HCT116 (cell line): ENCODE measurements at regions not wholly inside any gene's neighbourhood (a gene's known extent, or its start where the extent isn't known, plus 50 kb on each side); places are given as distances from the start of the nearest gene placed in this dataset.

Source experiments
- ATAC-seq: fragments of 200-7000 bp; cut with Tn5 transposase; 2 replicates; pipeline ENCODE4 v1.9.1; 2020; ENCODE audit warnings: mild to moderate bottlenecking, moderate library complexity
- BruUV-seq: library from RNA; stranded (reverse); fragments of 400-500 nt; replicated peaks from 2 replicates; lab custom pipeline; 2021; lab: Mats Ljungman, UMichigan
- CTCF ChIA-PET: fragments of 300-600 bp; sonication (Branson Sonifier 250); formaldehyde crosslinking; loops from one replicate; lab custom pipeline; 2021; ENCODE audit warnings: antibody characterized with exemption; lab: Charles Lee
- POLR2A ChIA-PET: fragments of 300-600, 350-600 bp; sonication (Branson Sonifier 250); formaldehyde crosslinking; loops from one replicate; lab custom pipeline; 2021; ENCODE audit warnings: antibody characterized with exemption; lab: Charles Lee
- RAD21 ChIA-PET, 2 experiments: fragments of 300-600 bp; sonication (Branson Sonifier 250); formaldehyde crosslinking; loops; one replicate each; lab custom pipeline; 2023; ENCODE audit warnings: low total read pairs in 2 of 2; ENCODE audit not compliant: uncharacterized antibody in 2 of 2, unreplicated experiment in 2 of 2, low non-redundant PET in 1 of 2; lab: Charles Lee
- DNase-seq: peaks from one replicate; pipeline ENCODE4 v3.0.0-alpha.2; 2010; ENCODE audit warnings: low read depth, low spot score
- H2AFZ ChIP-seq: fragments of 200-600 bp; shearing (Covaris generic), sonication (generic); 2 replicates; pipeline ENCODE4 v1.6.1; 2017; ENCODE audit warnings: low read depth, mixed run types, mixed read lengths, antibody characterized with exemption, low read length; ENCODE audit not compliant: poor library complexity, severe bottlenecking
- H3K27ac ChIP-seq: 2 replicates; pipeline ENCODE4 v1.5.1; 2012; ENCODE audit warnings: low read depth, low read length
- H3K27me3 ChIP-seq: fragments of 200-600 bp; sonication (generic); 2 replicates; pipeline ENCODE4 v1.6.1; 2016; ENCODE audit warnings: mixed run types, low read length, mixed read lengths; ENCODE audit not compliant: insufficient read depth
- H3K36me3 ChIP-seq, 2 experiments: fragments of 200-500 bp in 1 of 2; fragments of 200-600 bp in 1 of 2; sonication (Bioruptor generic) in 1 of 2; sonication (generic) in 1 of 2; 2 replicates each; pipeline versions ENCODE4 v1.5.1 to v1.6.1; 2014 to 2016; ENCODE audit warnings: low read length in 2 of 2, inconsistent platforms in 1 of 2, mixed read lengths in 1 of 2, mixed run types in 1 of 2; ENCODE audit not compliant: insufficient read depth in 2 of 2, control insufficient read depth in 1 of 2
- H3K4me1 ChIP-seq, 2 experiments: fragments of 200-600 bp in 1 of 2; sonication (generic) in 1 of 2; 2 replicates each; pipeline versions ENCODE4 v1.5.1 to v1.6.1; 2012 to 2017; ENCODE audit warnings: low read length in 2 of 2, inconsistent platforms in 1 of 2, mild to moderate bottlenecking in 1 of 2, mixed read lengths in 1 of 2, mixed run types in 1 of 2, moderate library complexity in 1 of 2; ENCODE audit not compliant: insufficient read depth in 2 of 2, control insufficient read depth in 1 of 2
- H3K4me2 ChIP-seq: fragments of 200-600 bp; sonication (generic); 2 replicates; pipeline ENCODE4 v1.6.1; 2017; ENCODE audit warnings: mixed run types, low read length, mixed read lengths
- H3K4me3 ChIP-seq, 2 experiments: fragments of 200-600 bp in 1 of 2; sonication (generic) in 1 of 2; replicated peaks in 1 of 2; 2 replicates each; pipeline ENCODE4 v1.5.1; 2011 to 2016; ENCODE audit warnings: low read length in 2 of 2, control low read depth in 1 of 2, low read depth in 1 of 2, mild to moderate bottlenecking in 1 of 2, mixed read lengths in 1 of 2, mixed run types in 1 of 2
- H3K79me2 ChIP-seq: fragments of 200-600 bp; sonication (generic); 2 replicates; pipeline ENCODE4 v1.6.1; 2017; ENCODE audit warnings: mild to moderate bottlenecking, mixed run types, low read length, moderate library complexity, mixed read lengths; ENCODE audit not compliant: insufficient read depth
- H3K9ac ChIP-seq: fragments of 200-600 bp; sonication (generic); 2 replicates; pipeline ENCODE4 v1.6.1; 2016; ENCODE audit warnings: low read length, mixed read lengths
- H3K9me2 ChIP-seq: fragments of 200-600 bp; sonication (generic), shearing (Covaris generic); 2 replicates; pipeline ENCODE4 v1.6.1; 2017; ENCODE audit warnings: mixed run types, mild to moderate bottlenecking, moderate library complexity; ENCODE audit not compliant: insufficient read depth
- H3K9me3 ChIP-seq, 2 experiments: fragments of 200-500 bp in 1 of 2; fragments of 200-600 bp in 1 of 2; sonication (Bioruptor generic) in 1 of 2; sonication (generic) in 1 of 2; 2 replicates each; pipeline ENCODE4 v1.6.1; 2014 to 2017; ENCODE audit warnings: low read length in 2 of 2, mixed read lengths in 2 of 2, inconsistent platforms in 1 of 2, low read depth in 1 of 2, mild to moderate bottlenecking in 1 of 2, mixed run types in 1 of 2, moderate library complexity in 1 of 2; ENCODE audit not compliant: control insufficient read depth in 1 of 2, insufficient read depth in 1 of 2
- H4K20me1 ChIP-seq: fragments of 200-600 bp; sonication (generic), shearing (Covaris generic); 2 replicates; pipeline ENCODE4 v1.6.1; 2017; ENCODE audit warnings: mixed run types, mild to moderate bottlenecking, moderate library complexity; ENCODE audit not compliant: insufficient read depth
- CBX3 ChIP-seq: IDR thresholded peaks from 2 replicates; pipeline ENCODE4 v1.6.1; 2012; ENCODE audit warnings: low read depth
- CTCF ChIP-seq, 3 experiments: fragments of 200-600 bp in 1 of 3; sonication (generic) in 1 of 3; IDR thresholded peaks in 2 of 3; conservative IDR thresholded peaks in 1 of 3; 2 replicates each; pipeline ENCODE4 v1.5.1; 2012 to 2017; ENCODE audit warnings: low read depth in 2 of 3, low read length in 2 of 3, antibody characterized with exemption in 1 of 3, borderline replicate concordance in 1 of 3, control low read depth in 1 of 3, mild to moderate bottlenecking in 1 of 3, mixed read lengths in 1 of 3, mixed run types in 1 of 3, moderate library complexity in 1 of 3; ENCODE audit not compliant: insufficient read depth in 1 of 3
- EGR1 ChIP-seq: IDR thresholded peaks from 2 replicates; pipeline ENCODE4 v1.6.1; 2012; ENCODE audit warnings: low read depth
- EZH2 ChIP-seq: fragments of 200-600 bp; sonication (generic); IDR thresholded peaks from 2 replicates; pipeline ENCODE4 v1.6.1; 2017; ENCODE audit warnings: antibody characterized with exemption, mixed run types
- EZH2phosphoT487 ChIP-seq: fragments of 200-600 bp; IDR thresholded peaks from 2 replicates; pipeline ENCODE4 v1.6.1; 2018; ENCODE audit warnings: antibody characterized with exemption, borderline replicate concordance
- JUND ChIP-seq: IDR thresholded peaks from 2 replicates; pipeline ENCODE4 v1.6.1; 2012
- POLR2A ChIP-seq: IDR thresholded peaks from 2 replicates; pipeline ENCODE4 v1.7.0; 2011; ENCODE audit warnings: borderline replicate concordance; ENCODE audit not compliant: insufficient read depth, insufficient read length; ENCODE audit errors: extremely low read depth
- POLR2AphosphoS5 ChIP-seq: IDR thresholded peaks from 2 replicates; pipeline ENCODE4 v1.6.1; 2011; ENCODE audit warnings: mild to moderate bottlenecking, low read depth, low read length, moderate library complexity
- RAD21 ChIP-seq: IDR thresholded peaks from 2 replicates; pipeline ENCODE4 v1.6.1; 2012; ENCODE audit warnings: low read depth, mild to moderate bottlenecking
- SIN3A ChIP-seq: IDR thresholded peaks from 2 replicates; pipeline ENCODE4 v1.6.1; 2012; ENCODE audit warnings: low read depth
- SP1 ChIP-seq: IDR thresholded peaks from 2 replicates; pipeline ENCODE4 v1.6.1; 2012; ENCODE audit warnings: low read depth
- SRF ChIP-seq: IDR thresholded peaks from 2 replicates; pipeline ENCODE4 v1.6.1; 2012; ENCODE audit warnings: low read depth
- YY1 ChIP-seq: IDR thresholded peaks from 2 replicates; pipeline ENCODE4 v1.6.1; 2011; ENCODE audit warnings: low read length, low read depth, moderate library complexity, mild to moderate bottlenecking; ENCODE audit not compliant: insufficient replicate concordance; ENCODE audit errors: extremely low read depth
- ZBTB33 ChIP-seq: IDR thresholded peaks from 2 replicates; pipeline ENCODE4 v1.6.1; 2011; ENCODE audit warnings: mild to moderate bottlenecking, low read length, moderate library complexity; ENCODE audit not compliant: insufficient replicate concordance; ENCODE audit errors: extremely low read depth
- ZFX ChIP-seq: fragments of 450-650 bp; IDR thresholded peaks from 2 replicates; pipeline ENCODE4 v1.6.1; 2017
- ZNF274 ChIP-seq: fragments of 200-500 bp; sonication (Bioruptor generic); IDR thresholded peaks from 2 replicates; pipeline ENCODE4 v1.6.1; 2014; ENCODE audit warnings: mild to moderate bottlenecking, low read depth, low read length, inconsistent platforms
- intact Hi-C: fragments of 100-400 bp; cut with micrococcal nuclease; formaldehyde crosslinking; loops from 2 replicates; pipeline ENCODE4 v1.10.0; 2022
- TF ChIP-seq, protein P1 (sequence below): IDR thresholded peaks from 2 replicates; pipeline ENCODE4 v1.6.1; 2012

- BruUV-seq: no TSS peak
- RAD21 ChIA-PET: no interaction called here
- Histone ChIP-seq H3K9ac (no peak overlapping the region), H3K4me1 (no peaks in the 10 kb centered on the region), H2AFZ (no peak overlapping the region), H3K79me2 (no peaks in the 10 kb centered on the region), H4K20me1 (no peaks in the 10 kb centered on the region), H3K27me3 (no peaks in the 10 kb centered on the region), H3K9me2 (no peaks in the 10 kb centered on the region), H3K4me3 (no peak overlapping the region), H3K9me3 (peaks cover 13 to 26% of the 10 kb centered on the region in 2 experiments; a peak in 2 of 4 replicates), H3K36me3 (no peaks in the 10 kb centered on the region), H3K4me2 (no peak overlapping the region), H3K27ac (no peak overlapping the region)
- ATAC-seq: no peak
- POLR2A ChIA-PET: no interaction called here
- intact Hi-C loops: no loop called here
- no peak for TF ChIP-seq SP1
- TF ChIP-seq POLR2AphosphoS5: no peak
- no peak for TF ChIP-seq CBX3
- TF ChIP-seq ZFX: no peak
- TF ChIP-seq, protein P1, sequence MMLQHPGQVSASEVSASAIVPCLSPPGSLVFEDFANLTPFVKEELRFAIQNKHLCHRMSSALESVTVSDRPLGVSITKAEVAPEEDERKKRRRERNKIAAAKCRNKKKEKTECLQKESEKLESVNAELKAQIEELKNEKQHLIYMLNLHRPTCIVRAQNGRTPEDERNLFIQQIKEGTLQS: no peak
- no peak for TF ChIP-seq EGR1
- TF ChIP-seq EZH2: no peak
- no peak for TF ChIP-seq EZH2phosphoT487
- no peak for DNase-seq
- CTCF ChIA-PET: no interaction called here
These were observed 434.6 kb upstream of the DSEL start for GRCh38 chr18:67951137-67951536.

GRCh38 chr18:67938660-67939059 is 422.1 kb upstream of the DSEL start:
- BruUV-seq: no TSS peak
- H4K20me1 ChIP-seq: no peaks in the 10 kb centered on the region
- no peak for DNase-seq
- peaks cover 11 to 18% of the 10 kb centered on the region in 2 experiments; a peak in 3 of 4 replicates for H3K9me3 ChIP-seq
- ChIA-PET RAD21 (no interaction called here), POLR2A (no interaction called here), CTCF (no interaction called here)
- H3K27me3 ChIP-seq: no peaks in the 10 kb centered on the region
- no peak overlapping the region for H2AFZ ChIP-seq
- no peaks in the 10 kb centered on the region for H3K79me2 ChIP-seq
- TF ChIP-seq JUND: no peak
- TF ChIP-seq POLR2A: no peak
- TF ChIP-seq EZH2phosphoT487: no peak
- TF ChIP-seq YY1: no peak
- TF ChIP-seq ZBTB33: no peak
- no peak for TF ChIP-seq SRF
- TF ChIP-seq ZFX: no peak
- no peak for TF ChIP-seq EZH2
- no peak for TF ChIP-seq SIN3A
- no peak for TF ChIP-seq CTCF (IDR thresholded peaks at IDR 0.05 in 2 of 3, conservative IDR thresholded peaks at IDR 0.05 in 1 of 3; ENCODE audit: borderline replicate concordance in 1 of 3, insufficient read depth in 1 of 3, low read depth in 2 of 3, low read length in 2 of 3)
- TF ChIP-seq SP1: no peak
- no peak for TF ChIP-seq ZNF274
- no peak for TF ChIP-seq RAD21
- no peaks in the 10 kb centered on the region for H3K4me1 ChIP-seq
- H3K9me2 ChIP-seq: no peaks in the 10 kb centered on the region
- H3K36me3 ChIP-seq: no peaks in the 10 kb centered on the region
- H3K9ac ChIP-seq: no peak overlapping the region
- H3K4me3 ChIP-seq: no peak overlapping the region
- intact Hi-C loops: no loop called here
- ATAC-seq: no peak
- no peak overlapping the region for H3K27ac ChIP-seq
- H3K4me2 ChIP-seq: no peak overlapping the region
